DOHH2 (cell line): ENCODE measurements at regions not wholly inside any gene's neighbourhood (a gene's known extent, or its start where the extent isn't known, plus 50 kb on each side); places are given as distances from the start of the nearest gene placed in this dataset.

Source experiments
- H3F3A ChIP-seq: fragments of 200-600 bp; sonication (generic), shearing (Covaris generic); 2 replicates; pipeline ENCODE4 v1.6.0; 2016; ENCODE audit warnings: antibody characterized with exemption, mild to moderate bottlenecking; ENCODE audit not compliant: control insufficient read depth, insufficient read depth
- H3K27ac ChIP-seq: fragments of 200-600 bp; sonication (generic); 2 replicates; pipeline ENCODE4 v1.5.1; 2014; ENCODE audit warnings: low read depth, mild to moderate bottlenecking, low read length, moderate library complexity
- H3K27me3 ChIP-seq: fragments of 200-600 bp; sonication (generic); 2 replicates; pipeline ENCODE4 v1.6.1; 2014; ENCODE audit warnings: mild to moderate bottlenecking, low read length, mixed read lengths; ENCODE audit not compliant: control insufficient read depth
- H3K36me3 ChIP-seq: fragments of 200-600 bp; sonication (generic); 2 replicates; pipeline ENCODE4 v1.6.1; 2014; ENCODE audit warnings: mild to moderate bottlenecking, low read length, moderate library complexity, mixed read lengths; ENCODE audit not compliant: control insufficient read depth
- H3K4me1 ChIP-seq: fragments of 200-600 bp; sonication (generic); 2 replicates; pipeline ENCODE4 v1.6.1; 2014; ENCODE audit warnings: mild to moderate bottlenecking, low read length, mixed read lengths; ENCODE audit not compliant: control insufficient read depth
- H3K4me2 ChIP-seq: fragments of 200-600 bp; sonication (generic); 2 replicates; pipeline ENCODE4 v1.6.0; 2014; ENCODE audit warnings: mild to moderate bottlenecking, low read length, moderate library complexity
- H3K4me3 ChIP-seq: fragments of 200-600 bp; sonication (generic); 2 replicates; pipeline ENCODE4 v1.5.1; 2014; ENCODE audit warnings: mild to moderate bottlenecking, low read length, mixed read lengths
- H3K79me2 ChIP-seq: fragments of 200-600 bp; sonication (generic); 2 replicates; pipeline ENCODE4 v1.6.1; 2014; ENCODE audit warnings: mild to moderate bottlenecking, low read length, mixed read lengths; ENCODE audit not compliant: control insufficient read depth
- H3K9me2 ChIP-seq: fragments of 200-600 bp; sonication (generic); replicated peaks from 2 replicates; pipeline ENCODE4 v1.6.1; 2014; ENCODE audit warnings: mild to moderate bottlenecking, low read length, mixed read lengths; ENCODE audit not compliant: control insufficient read depth
- H3K9me3 ChIP-seq: fragments of 200-600 bp; sonication (generic); 2 replicates; pipeline ENCODE4 v1.6.1; 2014; ENCODE audit warnings: antibody characterized with exemption, low read length, mixed read lengths; ENCODE audit not compliant: control insufficient read depth, insufficient read depth
- H4K20me1 ChIP-seq: fragments of 200-600 bp; sonication (generic); 2 replicates; pipeline ENCODE4 v1.6.0; 2014; ENCODE audit warnings: low read depth, mild to moderate bottlenecking, antibody characterized with exemption, low read length, moderate library complexity; ENCODE audit not compliant: control insufficient read depth, insufficient read depth
- CTCF ChIP-seq: fragments of 200-600 bp; sonication (generic); IDR thresholded peaks from one replicate; pipeline ENCODE4 v1.5.1; 2014; ENCODE audit warnings: antibody characterized with exemption, mild to moderate bottlenecking, low read depth, low read length; ENCODE audit not compliant: poor library complexity, severe bottlenecking
- EZH2phosphoT487 ChIP-seq: fragments of 200-600 bp; sonication (generic); IDR thresholded peaks from 2 replicates; pipeline ENCODE4 v1.6.1; 2017; ENCODE audit warnings: borderline replicate concordance, mild to moderate bottlenecking, antibody characterized with exemption, low read length, moderate library complexity, mixed read lengths

- no peak for TF ChIP-seq EZH2phosphoT487
- no peak for TF ChIP-seq CTCF
- Histone ChIP-seq H3K36me3 (no peaks in the 10 kb centered on the region), H3K9me2 (no peaks in the 10 kb centered on the region), H3K4me3 (no peak overlapping the region), H3F3A (no peaks in the 10 kb centered on the region), H3K4me2 (no peak overlapping the region), H3K9me3 (no peaks in the 10 kb centered on the region; the same call in 1 of the 2 replicates), H3K27ac (no peak overlapping the region), H4K20me1 (no peaks in the 10 kb centered on the region), H3K79me2 (no peaks in the 10 kb centered on the region), H3K4me1 (no peaks in the 10 kb centered on the region), H3K27me3 (no peaks in the 10 kb centered on the region)
Observed at GRCh38 chr13:34087791-34088190, 269.8 kb downstream of the RFC3 start.

- H3K4me2 ChIP-seq = no peak overlapping the region
- H3F3A ChIP-seq = no peaks in the 10 kb centered on the region
- H3K4me3 ChIP-seq = no peak overlapping the region
- TF ChIP-seq EZH2phosphoT487 = no peak
- no peaks in the 10 kb centered on the region for H4K20me1 ChIP-seq
- no peaks in the 10 kb centered on the region for H3K9me3 ChIP-seq
- H3K79me2 ChIP-seq = no peaks in the 10 kb centered on the region
- H3K27ac ChIP-seq = no peak overlapping the region
- H3K4me1 ChIP-seq = no peaks in the 10 kb centered on the region
- no peaks in the 10 kb centered on the region for H3K9me2 ChIP-seq
- no peaks in the 10 kb centered on the region for H3K27me3 ChIP-seq
- H3K36me3 ChIP-seq = no peaks in the 10 kb centered on the region
Observed at GRCh38 chr13:34103854-34104253, 285.9 kb downstream of the RFC3 start.

GRCh38 chr13:34104853-34105252, 286.9 kb downstream of the RFC3 start:
- no peaks in the 10 kb centered on the region for H3K27me3 ChIP-seq
- TF ChIP-seq CTCF (no peak), EZH2phosphoT487 (no peak)
- H3F3A ChIP-seq = no peaks in the 10 kb centered on the region
- H3K4me1 ChIP-seq = no peaks in the 10 kb centered on the region
- H3K4me3 ChIP-seq = no peak overlapping the region
- H3K9me2 ChIP-seq = no peaks in the 10 kb centered on the region
- H3K4me2 ChIP-seq = no peak overlapping the region
- no peaks in the 10 kb centered on the region for H3K36me3 ChIP-seq
- H3K27ac ChIP-seq = no peak overlapping the region
- H3K79me2 ChIP-seq = no peaks in the 10 kb centered on the region
- H4K20me1 ChIP-seq = no peaks in the 10 kb centered on the region
- H3K9me3 ChIP-seq = no peaks in the 10 kb centered on the region

GRCh38 chr13:34107806-34108205, 289.9 kb downstream of the RFC3 start:
- TF ChIP-seq CTCF = no peak
- TF ChIP-seq EZH2phosphoT487 = no peak
- no peaks in the 10 kb centered on the region for H4K20me1 ChIP-seq
- no peaks in the 10 kb centered on the region for H3K36me3 ChIP-seq
- H3F3A ChIP-seq = no peaks in the 10 kb centered on the region
- H3K4me2 ChIP-seq = no peak overlapping the region
- H3K27ac ChIP-seq = no peak overlapping the region
- no peaks in the 10 kb centered on the region for H3K79me2 ChIP-seq
- no peak overlapping the region for H3K4me3 ChIP-seq
- H3K4me1 ChIP-seq = no peaks in the 10 kb centered on the region
- H3K9me2 ChIP-seq = no peaks in the 10 kb centered on the region; the same call in 1 of the 2 replicates
- no peaks in the 10 kb centered on the region for H3K27me3 ChIP-seq
- H3K9me3 ChIP-seq = no peaks in the 10 kb centered on the region
